ENCODE measurements at regions not wholly inside any gene's neighbourhood (a gene's known extent, or its start where the extent isn't known, plus 50 kb on each side); places are given as distances from the start of the nearest gene placed in this dataset.

DNA sequence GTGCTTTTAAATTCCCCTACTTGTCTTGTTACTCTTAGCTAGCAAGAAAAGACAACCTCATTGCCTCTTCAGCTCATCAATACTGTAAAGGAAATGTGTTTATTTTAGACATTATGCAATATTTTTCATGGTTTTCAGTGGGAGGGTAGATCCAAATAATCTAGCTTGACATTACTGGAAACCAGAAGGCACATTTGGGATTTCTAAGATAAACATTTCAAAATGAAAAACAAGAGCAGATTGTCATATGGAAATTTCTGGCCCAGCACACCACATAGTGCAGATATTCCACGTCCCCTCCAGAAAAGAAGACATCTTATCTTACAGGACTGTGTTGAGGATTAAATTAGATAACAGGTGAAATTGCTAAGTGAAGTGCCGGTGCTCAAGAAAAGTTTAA, 296.9 kb downstream of the MSX2 start:
- H3K9me3 ChIP-seq (ENCODE audit: control insufficient read depth in 2 of 2, low read length in 2 of 2): no peaks in the 10 kb centered on the region
- no peak overlapping the region for H3K27ac ChIP-seq (ENCODE audit: low read depth in 2 of 2, low read length in 2 of 2)
- no peaks in the 10 kb centered on the region for H3K36me3 ChIP-seq (ENCODE audit: control insufficient read depth in 2 of 2, insufficient read depth in 2 of 2, low read length in 2 of 2)
- H3K4me1 ChIP-seq (ENCODE audit: control insufficient read depth in 2 of 2, insufficient read depth in 2 of 2, low read length in 2 of 2): no peaks in the 10 kb centered on the region
- H3K9ac ChIP-seq (ENCODE audit: low read depth in 1 of 2, low read length in 2 of 2): no peak overlapping the region
- H3K4me3 ChIP-seq (ENCODE audit: low read length in 2 of 2): no peak overlapping the region
- H3K27me3 ChIP-seq (ENCODE audit: control insufficient read depth in 2 of 2, insufficient read depth in 2 of 2, low read length in 2 of 2): no peaks in the 10 kb centered on the region

DNA sequence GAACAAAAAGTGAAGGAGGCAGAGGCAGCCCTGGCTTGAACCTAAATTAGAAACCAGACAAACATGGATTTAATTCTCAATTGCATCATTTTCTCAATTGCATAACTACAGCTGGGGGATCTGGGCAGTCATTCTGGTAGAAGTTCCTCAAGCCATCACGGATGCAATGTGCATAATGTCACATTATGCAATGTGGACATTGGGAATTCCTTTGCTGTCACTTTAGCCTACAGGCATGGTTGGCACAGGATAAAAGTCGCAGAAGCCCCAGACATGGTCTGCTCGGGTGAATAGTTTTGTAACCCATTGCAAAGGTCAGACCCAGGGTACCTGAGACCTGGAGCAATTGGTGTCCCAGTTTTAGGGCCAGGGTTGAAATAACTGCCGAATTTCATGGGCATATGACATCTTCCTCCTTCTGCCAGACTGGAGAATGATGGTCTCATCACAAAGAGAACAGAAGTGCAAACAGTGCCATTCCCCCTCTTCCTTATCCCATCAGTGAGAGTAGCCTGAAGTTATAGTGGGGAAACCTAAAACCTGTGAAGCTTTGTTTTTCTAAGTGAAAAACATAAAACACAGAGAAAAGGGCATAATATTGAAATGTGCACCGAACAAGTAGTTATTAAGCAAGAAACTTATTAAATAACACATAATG, 290.8 kb downstream of the MSX2 start:
- Histone ChIP-seq H3K9ac (ENCODE audit: low read depth in 1 of 2, low read length in 2 of 2) (no peak overlapping the region), H3K27me3 (ENCODE audit: control insufficient read depth in 2 of 2, insufficient read depth in 2 of 2, low read length in 2 of 2) (no peaks in the 10 kb centered on the region), H3K27ac (ENCODE audit: low read depth in 2 of 2, low read length in 2 of 2) (no peak overlapping the region), H3K9me3 (ENCODE audit: control insufficient read depth in 2 of 2, low read length in 2 of 2) (no peaks in the 10 kb centered on the region), H3K36me3 (ENCODE audit: control insufficient read depth in 2 of 2, insufficient read depth in 2 of 2, low read length in 2 of 2) (no peaks in the 10 kb centered on the region), H3K4me3 (ENCODE audit: low read length in 2 of 2) (no peak overlapping the region), H3K4me1 (ENCODE audit: control insufficient read depth in 2 of 2, insufficient read depth in 2 of 2, low read length in 2 of 2) (no peaks in the 10 kb centered on the region)

DNA sequence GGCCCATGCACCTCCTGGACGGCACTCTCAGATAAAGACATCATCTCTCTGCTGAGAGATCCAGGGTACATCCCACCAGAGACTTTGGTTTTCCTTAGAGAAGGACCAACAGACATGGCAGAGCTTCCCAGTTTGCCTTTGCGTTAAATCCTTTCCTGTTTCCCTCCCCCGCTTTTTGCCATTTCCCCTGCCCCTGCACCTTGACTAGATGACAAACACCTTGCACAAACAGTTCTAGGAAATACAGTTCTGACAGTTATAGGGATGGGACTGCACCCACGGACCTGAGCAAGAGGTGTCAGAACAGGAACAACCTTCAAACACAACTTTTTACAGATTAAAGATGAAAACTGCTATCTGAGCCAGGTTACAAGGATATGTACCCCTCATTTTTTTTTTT, 288.9 kb downstream of the MSX2 start:
- Histone ChIP-seq H3K36me3 (ENCODE audit: control insufficient read depth in 2 of 2, insufficient read depth in 2 of 2, low read length in 2 of 2) (no peaks in the 10 kb centered on the region), H3K27ac (ENCODE audit: low read depth in 2 of 2, low read length in 2 of 2) (no peak overlapping the region), H3K9ac (ENCODE audit: low read depth in 1 of 2, low read length in 2 of 2) (no peak overlapping the region), H3K4me3 (ENCODE audit: low read length in 2 of 2) (no peak overlapping the region), H3K27me3 (ENCODE audit: control insufficient read depth in 2 of 2, insufficient read depth in 2 of 2, low read length in 2 of 2) (no peaks in the 10 kb centered on the region), H3K4me1 (ENCODE audit: control insufficient read depth in 2 of 2, insufficient read depth in 2 of 2, low read length in 2 of 2) (no peaks in the 10 kb centered on the region), H3K9me3 (ENCODE audit: control insufficient read depth in 2 of 2, low read length in 2 of 2) (no peaks in the 10 kb centered on the region)

DNA sequence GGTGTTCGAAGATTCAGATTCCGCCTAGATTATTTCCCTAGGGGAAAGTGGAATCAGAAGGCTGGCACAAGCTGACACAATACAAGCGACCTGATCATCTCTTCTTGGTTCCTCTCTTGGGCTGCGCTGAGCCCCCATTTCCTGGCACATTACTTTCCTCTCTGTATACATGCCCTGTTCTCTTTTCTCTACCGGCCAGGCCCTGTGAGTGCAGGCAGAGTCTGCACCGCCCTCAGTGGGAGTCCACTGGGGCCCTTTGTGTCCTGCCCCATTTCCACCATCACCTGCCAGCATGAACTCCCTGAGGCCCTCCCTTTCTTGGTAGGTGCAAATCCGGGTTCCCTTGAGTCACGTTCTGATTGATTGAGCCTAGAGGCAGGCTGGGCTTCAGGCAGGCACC, 287.9 kb downstream of the MSX2 start:
- no peak overlapping the region for H3K27ac ChIP-seq (ENCODE audit: low read depth in 2 of 2, low read length in 2 of 2)
- H3K9me3 ChIP-seq (ENCODE audit: control insufficient read depth in 2 of 2, low read length in 2 of 2): no peaks in the 10 kb centered on the region
- no peak overlapping the region for H3K9ac ChIP-seq (ENCODE audit: low read depth in 1 of 2, low read length in 2 of 2)
- H3K4me1 ChIP-seq (ENCODE audit: control insufficient read depth in 2 of 2, insufficient read depth in 2 of 2, low read length in 2 of 2): no peaks in the 10 kb centered on the region
- no peak overlapping the region for H3K4me3 ChIP-seq (ENCODE audit: low read length in 2 of 2)
- H3K36me3 ChIP-seq (ENCODE audit: control insufficient read depth in 2 of 2, insufficient read depth in 2 of 2, low read length in 2 of 2): no peaks in the 10 kb centered on the region
- H3K27me3 ChIP-seq (ENCODE audit: control insufficient read depth in 2 of 2, insufficient read depth in 2 of 2, low read length in 2 of 2): no peaks in the 10 kb centered on the region

DNA sequence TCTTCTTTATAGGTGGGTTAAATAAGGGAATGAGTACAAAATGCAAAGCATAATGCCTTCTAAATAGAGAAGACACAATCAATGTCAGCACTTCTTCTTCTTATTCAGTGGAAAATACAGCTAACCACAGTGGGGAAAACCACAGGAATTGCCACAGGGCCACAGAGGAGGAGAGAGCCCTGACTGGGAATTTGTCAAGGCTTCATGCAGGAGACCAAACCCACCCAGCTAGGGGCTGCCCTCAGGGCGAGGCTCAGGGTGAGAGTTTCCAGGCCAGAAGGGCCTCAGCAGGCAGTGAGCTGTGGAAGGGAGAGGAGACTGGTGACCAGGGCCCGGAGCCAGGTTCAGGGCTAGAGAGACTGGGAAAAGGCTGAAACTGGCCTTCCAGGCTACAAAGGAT, 279.1 kb downstream of the MSX2 start:
- H3K4me3 ChIP-seq (ENCODE audit: low read length in 2 of 2): no peak overlapping the region
- no peak overlapping the region for H3K9ac ChIP-seq (ENCODE audit: low read depth in 1 of 2, low read length in 2 of 2)
- no peaks in the 10 kb centered on the region for H3K27me3 ChIP-seq (ENCODE audit: control insufficient read depth in 2 of 2, insufficient read depth in 2 of 2, low read length in 2 of 2)
- no peaks in the 10 kb centered on the region for H3K9me3 ChIP-seq (ENCODE audit: control insufficient read depth in 2 of 2, low read length in 2 of 2)
- no peaks in the 10 kb centered on the region for H3K36me3 ChIP-seq (ENCODE audit: control insufficient read depth in 2 of 2, insufficient read depth in 2 of 2, low read length in 2 of 2)
- H3K27ac ChIP-seq (ENCODE audit: low read depth in 2 of 2, low read length in 2 of 2): no peak overlapping the region
- H3K4me1 ChIP-seq (ENCODE audit: control insufficient read depth in 2 of 2, insufficient read depth in 2 of 2, low read length in 2 of 2): no peaks in the 10 kb centered on the region

DNA sequence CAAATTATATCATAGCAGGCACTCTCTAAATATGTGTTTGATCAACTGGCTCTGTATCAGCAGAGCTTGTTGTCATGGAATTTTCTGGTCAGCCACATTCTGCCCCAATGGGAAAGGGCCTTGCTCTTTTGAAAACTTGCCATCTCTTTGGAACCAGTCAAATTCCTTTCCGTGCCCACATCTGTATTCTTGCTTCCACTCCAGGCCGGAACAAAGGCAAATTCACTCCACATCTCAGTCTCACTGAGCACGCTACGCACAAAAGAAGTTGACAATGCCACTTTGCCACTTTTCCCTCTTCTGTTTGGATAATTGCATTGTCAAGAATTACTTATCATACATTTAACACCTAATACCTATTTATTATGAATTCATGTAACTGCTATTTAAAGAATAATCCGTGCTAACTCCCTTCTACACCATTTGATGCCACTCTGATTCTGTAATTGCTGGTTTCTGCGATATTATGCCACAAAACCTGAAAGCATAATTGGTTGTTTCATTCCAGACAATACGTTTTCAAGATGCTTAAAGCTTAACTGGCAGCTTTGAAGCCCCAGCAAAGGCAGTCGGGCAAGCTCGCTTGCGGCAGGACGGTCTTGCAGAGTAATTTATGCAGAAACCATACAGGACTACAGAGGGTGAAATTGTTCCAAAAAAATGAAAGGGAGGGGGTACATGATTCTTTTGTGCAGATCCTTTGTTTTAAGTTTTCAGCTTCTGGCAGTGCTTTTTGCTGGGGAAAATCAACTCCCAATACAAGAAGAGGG, 277.7 kb downstream of the MSX2 start:
- no peak overlapping the region for H3K4me3 ChIP-seq (ENCODE audit: low read length in 2 of 2)
- H3K27ac ChIP-seq (ENCODE audit: low read depth in 2 of 2, low read length in 2 of 2): no peak overlapping the region

DNA sequence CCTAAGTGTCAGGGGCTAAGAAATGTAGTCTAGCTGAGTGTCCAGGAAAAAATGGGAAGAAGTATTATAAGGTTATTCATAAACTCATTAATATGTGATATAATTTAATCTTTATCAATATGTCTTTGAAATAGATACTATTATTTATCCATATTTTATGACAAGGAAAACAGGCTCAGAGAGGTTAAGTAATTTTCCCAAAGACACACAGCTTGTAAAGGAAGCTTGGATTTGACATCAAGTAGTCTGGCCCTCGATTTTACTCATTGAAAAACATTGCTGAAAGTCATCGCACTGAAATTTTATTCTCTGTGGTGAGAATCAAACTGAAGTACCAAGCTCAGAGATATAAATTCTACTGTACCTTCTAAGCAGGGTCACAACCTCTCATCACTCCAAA, 276.9 kb downstream of the MSX2 start:
- no peaks in the 10 kb centered on the region for H3K27me3 ChIP-seq (ENCODE audit: control insufficient read depth in 2 of 2, insufficient read depth in 2 of 2, low read length in 2 of 2)
- no peak overlapping the region for H3K4me3 ChIP-seq (ENCODE audit: low read length in 2 of 2)
- no peaks in the 10 kb centered on the region for H3K36me3 ChIP-seq (ENCODE audit: control insufficient read depth in 2 of 2, insufficient read depth in 2 of 2, low read length in 2 of 2)
- no peak overlapping the region for H3K27ac ChIP-seq (ENCODE audit: low read depth in 2 of 2, low read length in 2 of 2)
- H3K4me1 ChIP-seq (ENCODE audit: control insufficient read depth in 2 of 2, insufficient read depth in 2 of 2, low read length in 2 of 2): no peaks in the 10 kb centered on the region
- no peaks in the 10 kb centered on the region for H3K9me3 ChIP-seq (ENCODE audit: control insufficient read depth in 2 of 2, low read length in 2 of 2)
- H3K9ac ChIP-seq (ENCODE audit: low read depth in 1 of 2, low read length in 2 of 2): no peak overlapping the region

More for the DNA sequence above, 277.7 kb downstream of the MSX2 start:
- Histone ChIP-seq H3K9me3 (ENCODE audit: control insufficient read depth in 2 of 2, low read length in 2 of 2) (no peaks in the 10 kb centered on the region), H3K9ac (ENCODE audit: low read depth in 1 of 2, low read length in 2 of 2) (no peak overlapping the region), H3K4me1 (ENCODE audit: control insufficient read depth in 2 of 2, insufficient read depth in 2 of 2, low read length in 2 of 2) (no peaks in the 10 kb centered on the region), H3K27me3 (ENCODE audit: control insufficient read depth in 2 of 2, insufficient read depth in 2 of 2, low read length in 2 of 2) (no peaks in the 10 kb centered on the region), H3K36me3 (ENCODE audit: control insufficient read depth in 2 of 2, insufficient read depth in 2 of 2, low read length in 2 of 2) (no peaks in the 10 kb centered on the region)

DNA sequence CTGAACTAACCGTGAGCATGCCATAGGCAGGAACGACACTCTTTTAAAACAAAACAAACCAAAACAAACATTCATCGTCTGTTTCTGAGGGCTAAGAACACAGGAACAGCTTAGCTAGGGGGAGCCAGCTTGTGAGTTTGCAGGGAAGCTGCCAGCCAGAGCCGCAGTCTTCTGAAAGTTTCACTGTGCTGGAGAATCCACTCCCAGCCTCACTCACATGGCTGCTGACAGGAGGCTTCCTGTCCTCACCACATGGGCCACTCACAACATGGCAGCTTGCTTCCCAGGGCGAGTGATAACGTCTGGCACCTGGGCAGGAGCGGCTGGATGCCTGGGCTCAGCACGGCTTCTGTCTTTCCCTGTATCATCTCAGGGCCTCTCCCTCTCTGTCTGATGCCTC, 275.2 kb downstream of the MSX2 start:
- Histone ChIP-seq H3K27ac (ENCODE audit: low read depth in 2 of 2, low read length in 2 of 2) (no peak overlapping the region), H3K4me3 (ENCODE audit: low read length in 2 of 2) (no peak overlapping the region), H3K36me3 (ENCODE audit: control insufficient read depth in 2 of 2, insufficient read depth in 2 of 2, low read length in 2 of 2) (no peaks in the 10 kb centered on the region), H3K27me3 (ENCODE audit: control insufficient read depth in 2 of 2, insufficient read depth in 2 of 2, low read length in 2 of 2) (no peaks in the 10 kb centered on the region), H3K9ac (ENCODE audit: low read depth in 1 of 2, low read length in 2 of 2) (no peak overlapping the region), H3K4me1 (ENCODE audit: control insufficient read depth in 2 of 2, insufficient read depth in 2 of 2, low read length in 2 of 2) (no peaks in the 10 kb centered on the region), H3K9me3 (ENCODE audit: control insufficient read depth in 2 of 2, low read length in 2 of 2) (no peaks in the 10 kb centered on the region)

DNA sequence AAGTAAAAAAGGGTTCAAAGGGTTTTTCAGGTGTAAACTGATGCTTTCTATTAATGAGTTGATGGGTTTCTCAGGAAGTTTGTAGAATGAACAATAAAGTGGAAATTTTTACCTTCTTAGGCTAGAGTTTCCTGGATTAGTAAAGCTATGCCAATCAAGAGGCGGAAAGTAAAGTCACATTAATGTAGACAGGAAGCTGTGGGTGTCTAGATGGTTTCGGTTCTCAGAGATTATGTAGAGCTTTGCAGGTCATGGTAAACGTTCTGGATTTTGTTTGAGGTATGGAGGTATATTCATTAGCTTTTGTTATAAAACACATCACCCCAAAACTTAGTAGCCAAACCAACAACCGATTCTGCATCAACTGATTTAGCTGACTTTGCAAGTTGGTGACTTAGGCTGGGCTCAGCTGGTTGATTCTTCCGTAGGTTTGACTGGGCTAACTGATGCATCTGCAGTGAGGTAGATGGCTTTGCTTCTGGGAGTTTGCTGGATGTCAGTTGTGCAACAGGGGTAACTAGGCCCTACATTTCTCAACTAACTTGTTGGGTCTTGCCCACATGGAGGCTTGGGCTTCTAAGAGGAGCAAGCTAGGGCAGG, 273.8 kb downstream of the MSX2 start:
- Histone ChIP-seq H3K36me3 (ENCODE audit: control insufficient read depth in 2 of 2, insufficient read depth in 2 of 2, low read length in 2 of 2) (no peaks in the 10 kb centered on the region), H3K4me1 (ENCODE audit: control insufficient read depth in 2 of 2, insufficient read depth in 2 of 2, low read length in 2 of 2) (no peaks in the 10 kb centered on the region), H3K9me3 (ENCODE audit: control insufficient read depth in 2 of 2, low read length in 2 of 2) (no peaks in the 10 kb centered on the region)

DNA sequence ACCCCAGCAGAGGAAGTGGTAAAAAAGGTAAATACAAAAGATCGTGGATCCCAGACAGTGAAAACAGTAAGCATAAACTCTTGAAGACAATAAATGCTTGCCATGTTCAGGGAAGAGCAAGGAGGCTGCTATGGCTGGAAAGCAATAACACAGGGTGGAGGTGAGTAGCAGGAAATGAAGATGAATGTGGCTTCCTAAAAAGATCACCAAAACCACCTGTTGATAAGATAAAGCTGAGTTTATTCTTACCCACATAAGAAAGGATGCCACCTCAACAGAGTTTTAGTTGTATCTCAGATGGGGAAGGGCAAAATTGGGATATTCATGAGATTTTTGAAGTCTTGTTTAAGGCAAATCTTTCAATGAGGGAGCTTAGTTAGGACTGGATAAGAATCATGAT, 273.3 kb downstream of the MSX2 start:
- H3K27ac ChIP-seq (ENCODE audit: low read depth in 2 of 2, low read length in 2 of 2): no peak overlapping the region
- H3K27me3 ChIP-seq (ENCODE audit: control insufficient read depth in 2 of 2, insufficient read depth in 2 of 2, low read length in 2 of 2): no peaks in the 10 kb centered on the region
- no peaks in the 10 kb centered on the region for H3K9me3 ChIP-seq (ENCODE audit: control insufficient read depth in 2 of 2, low read length in 2 of 2)
- no peaks in the 10 kb centered on the region for H3K4me1 ChIP-seq (ENCODE audit: control insufficient read depth in 2 of 2, insufficient read depth in 2 of 2, low read length in 2 of 2)
- no peak overlapping the region for H3K4me3 ChIP-seq (ENCODE audit: low read length in 2 of 2)
- H3K9ac ChIP-seq (ENCODE audit: low read depth in 1 of 2, low read length in 2 of 2): no peak overlapping the region
- no peaks in the 10 kb centered on the region for H3K36me3 ChIP-seq (ENCODE audit: control insufficient read depth in 2 of 2, insufficient read depth in 2 of 2, low read length in 2 of 2)

More for the DNA sequence above, 273.8 kb downstream of the MSX2 start:
- no peaks in the 10 kb centered on the region for H3K27me3 ChIP-seq (ENCODE audit: control insufficient read depth in 2 of 2, insufficient read depth in 2 of 2, low read length in 2 of 2)
- H3K27ac ChIP-seq (ENCODE audit: low read depth in 2 of 2, low read length in 2 of 2): no peak overlapping the region
- no peak overlapping the region for H3K9ac ChIP-seq (ENCODE audit: low read depth in 1 of 2, low read length in 2 of 2)
- no peak overlapping the region for H3K4me3 ChIP-seq (ENCODE audit: low read length in 2 of 2)
